ENCODE measurements at regions not wholly inside any gene's neighbourhood (a gene's known extent, or its start where the extent isn't known, plus 50 kb on each side); places are given as distances from the start of the nearest gene placed in this dataset.
"Not testable (repeated sequence)": the region's sequence is repeated elsewhere in the genome, so short reads cannot be mapped to it uniquely, and the experiment has no call there.

- no peak for TF ChIP-seq CTCF (IDR thresholded peaks at IDR 0.05; ENCODE audit: insufficient read depth, low read depth, low read length, missing control alignments)
- H3K4me3 ChIP-seq (ENCODE audit: low read depth, low read length) = no peak overlapping the region
- DNase-seq (ENCODE audit: low read depth) = no peak
Observed at GRCh38 chr2:118747637-118748036, 99.8 kb downstream of the EN1 start.

DNA sequence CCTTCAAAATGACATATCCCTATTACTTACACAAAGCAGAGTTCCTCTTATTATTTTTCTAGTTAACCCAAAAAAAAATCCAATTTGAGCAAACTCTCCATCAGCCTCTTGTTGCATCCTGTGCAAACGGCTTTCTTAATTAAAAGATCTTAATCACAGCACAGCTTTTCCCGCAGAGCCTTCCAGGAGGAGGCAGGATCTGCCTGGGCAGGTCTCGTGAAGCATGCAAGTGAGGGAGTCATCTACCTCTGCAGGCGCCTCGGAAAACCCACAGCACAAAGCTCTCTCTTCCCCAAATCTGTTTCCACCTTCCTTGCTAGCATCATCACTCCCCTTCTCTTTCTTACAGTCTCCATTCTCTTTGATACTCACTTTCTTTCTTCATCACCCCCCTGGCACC, 100.4 kb downstream of the EN1 start:
- TF ChIP-seq CTCF (IDR thresholded peaks at IDR 0.05; ENCODE audit: insufficient read depth, low read depth, low read length, missing control alignments) = no peak
- H3K4me3 ChIP-seq (ENCODE audit: low read depth, low read length) = no peak overlapping the region
- no peak for DNase-seq (ENCODE audit: low read depth)

- DNase-seq (ENCODE audit: low read depth); H3K4me3 ChIP-seq (ENCODE audit: low read depth, low read length): not testable (repeated sequence)
Observed at GRCh38 chr2:118744682-118745181, 102.7 kb downstream of the EN1 start.

- DNase-seq (ENCODE audit: low read depth) = no peak
- no peak overlapping the region for H3K4me3 ChIP-seq (ENCODE audit: low read depth, low read length)
- TF ChIP-seq CTCF (IDR thresholded peaks at IDR 0.05; ENCODE audit: insufficient read depth, low read depth, low read length, missing control alignments) = no peak
Observed at GRCh38 chr2:118738524-118739308, 108.7 kb downstream of the EN1 start.

GRCh38 chr2:118738106-118738505, 109.3 kb downstream of the EN1 start:
- no peak for TF ChIP-seq CTCF (IDR thresholded peaks at IDR 0.05; ENCODE audit: insufficient read depth, low read depth, low read length, missing control alignments)
- H3K4me3 ChIP-seq (ENCODE audit: low read depth, low read length) = no peak overlapping the region
- no peak for DNase-seq (ENCODE audit: low read depth)

DNA sequence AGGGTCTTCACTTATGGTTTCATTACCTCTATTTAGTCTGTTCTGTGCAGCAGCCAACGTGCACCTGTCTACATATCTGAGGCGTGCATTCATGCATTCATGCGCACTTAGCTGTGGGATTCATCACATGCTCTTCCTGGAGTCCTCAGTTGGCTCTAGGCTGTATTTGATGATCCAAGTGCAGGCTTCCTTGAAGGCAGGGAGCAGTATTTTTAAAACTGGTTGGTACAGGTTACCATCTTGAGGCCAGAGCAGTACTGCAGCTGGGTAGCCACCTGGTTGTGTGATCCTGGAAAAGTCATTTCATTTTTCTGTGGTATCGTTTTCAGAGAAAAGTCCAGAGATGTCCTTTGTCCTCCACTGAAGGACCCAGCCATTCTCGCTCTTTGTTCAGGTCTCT, 109.8 kb downstream of the EN1 start:
- no peak for TF ChIP-seq CTCF (IDR thresholded peaks at IDR 0.05; ENCODE audit: insufficient read depth, low read depth, low read length, missing control alignments)
- no peak for DNase-seq (ENCODE audit: low read depth)

DNA sequence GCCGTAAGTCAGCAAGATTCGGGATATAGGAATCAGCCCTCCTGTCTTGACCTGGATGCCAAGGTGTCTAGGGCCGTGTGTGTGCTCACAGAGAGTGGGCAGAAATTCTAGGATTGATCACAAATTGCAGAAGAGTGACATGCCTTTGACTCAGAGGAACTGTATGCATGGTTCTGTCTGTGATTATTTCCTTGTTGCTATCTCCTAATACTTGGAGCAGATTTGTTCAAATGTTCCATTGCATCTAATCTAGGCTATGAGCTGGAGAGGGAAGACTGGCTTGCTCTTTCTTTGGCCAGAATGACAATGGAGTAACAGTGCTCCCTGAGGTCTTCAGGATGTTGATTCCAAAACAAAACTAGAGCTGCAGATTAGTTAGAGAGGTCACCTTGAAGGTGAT, 115.0 kb downstream of the EN1 start:
- DNase-seq (ENCODE audit: low read depth) = no peak
- H3K4me3 ChIP-seq (ENCODE audit: low read depth, low read length) = no peak overlapping the region
- no peak for TF ChIP-seq CTCF (IDR thresholded peaks at IDR 0.05; ENCODE audit: insufficient read depth, low read depth, low read length, missing control alignments)

More for the DNA sequence above, 109.8 kb downstream of the EN1 start:
- no peak overlapping the region for H3K4me3 ChIP-seq (ENCODE audit: low read depth, low read length)
